GM19452 (cell line): ENCODE measurements at regions not wholly inside any gene's neighbourhood (a gene's known extent, or its start where the extent isn't known, plus 50 kb on each side); places are given as distances from the start of the nearest gene placed in this dataset.
"Not testable (repeated sequence)": the region's sequence is repeated elsewhere in the genome, so short reads cannot be mapped to it uniquely, and the experiment has no call there.

Experiments
- ATAC-seq: cut with Tn5 transposase; IDR thresholded peaks from one replicate; pipeline ENCODE4 v1.9.1; 2021; ENCODE audit not compliant: unreplicated experiment

GRCh38 chr9:18066608-18067007, 407.3 kb upstream of the ADAMTSL1 start:
- not testable (repeated sequence) for ATAC-seq

GRCh38 chr9:18067548-18068120, 406.3 kb upstream of the ADAMTSL1 start:
- no peak for ATAC-seq

- ATAC-seq = no peak
Observed at GRCh38 chr9:18068900-18069299, 405.1 kb upstream of the ADAMTSL1 start.

- ATAC-seq = no peak
Observed at GRCh38 chr9:18071651-18072060, 402.3 kb upstream of the ADAMTSL1 start.

- ATAC-seq = no peak
Observed at GRCh38 chr9:18073002-18073401, 401.0 kb upstream of the ADAMTSL1 start.

- no peak for ATAC-seq
Observed at GRCh38 chr9:18074041-18074440, 399.9 kb upstream of the ADAMTSL1 start.

- no peak for ATAC-seq
Observed at GRCh38 chr9:18075253-18075952, 398.6 kb upstream of the ADAMTSL1 start.

- ATAC-seq = no peak
Observed at GRCh38 chr9:18077941-18078678, 395.8 kb upstream of the ADAMTSL1 start.

- ATAC-seq = no peak
Observed at GRCh38 chr9:18092138-18092537, 381.8 kb upstream of the ADAMTSL1 start.

- no peak for ATAC-seq
Observed at GRCh38 chr9:18106006-18106560, 367.9 kb upstream of the ADAMTSL1 start.

GRCh38 chr9:18109675-18110074, 364.3 kb upstream of the ADAMTSL1 start:
- ATAC-seq = no peak

GRCh38 chr9:18111146-18111545, 362.8 kb upstream of the ADAMTSL1 start:
- no peak for ATAC-seq

- no peak for ATAC-seq
Observed at GRCh38 chr9:18114559-18115475, 359.1 kb upstream of the ADAMTSL1 start.

- no peak for ATAC-seq
Observed at GRCh38 chr9:18118268-18118667, 355.7 kb upstream of the ADAMTSL1 start.

GRCh38 chr9:18122171-18122570, 351.8 kb upstream of the ADAMTSL1 start:
- ATAC-seq = no peak

GRCh38 chr9:18124760-18125159, 349.2 kb upstream of the ADAMTSL1 start:
- no peak for ATAC-seq

- no peak for ATAC-seq
Observed at GRCh38 chr9:18126831-18127498, 347.0 kb upstream of the ADAMTSL1 start.

GRCh38 chr9:18127499-18127875, 346.5 kb upstream of the ADAMTSL1 start:
- no peak for ATAC-seq

- no peak for ATAC-seq
Observed at GRCh38 chr9:18129809-18130334, 344.1 kb upstream of the ADAMTSL1 start.

GRCh38 chr9:18136354-18136994, 337.5 kb upstream of the ADAMTSL1 start:
- ATAC-seq = no peak
